Heart left ventricle (tissue), 16 donors: ENCODE measurements at regions not wholly inside any gene's neighbourhood (a gene's known extent, or its start where the extent isn't known, plus 50 kb on each side); places are given as distances from the start of the nearest gene placed in this dataset.

ENCODE experiments used
- ATAC-seq, 4 donors: fragments of 200-7000 bp; cut with Tn5 transposase; one replicate each; pipeline ENCODE4 v1.9.1; 2020 to 2022; ENCODE audit warnings: moderate library complexity in 4 of 4, mild to moderate bottlenecking in 3 of 4, moderate number of reproducible peaks in 1 of 4
- DNase-seq, 5 donors: peaks; one replicate each; pipeline ENCODE4 v3.0.0-alpha.2; 2020
- H3K27ac ChIP-seq, 12 donors: fragments of 200-600 bp; sonication (generic) in 4 of 12; one replicate each; pipeline versions ENCODE4 v1.5.0 to v1.8.0; 2016 to 2022; ENCODE audit warnings: mild to moderate bottlenecking in 2 of 12
- H3K27me3 ChIP-seq, 9 donors: fragments of 200-600 bp; sonication (generic) in 2 of 9; one replicate each; pipeline versions ENCODE4 v1.5.1 to v1.8.0; 2016 to 2022; ENCODE audit warnings: mild to moderate bottlenecking in 3 of 9
- H3K36me3 ChIP-seq, 9 donors: fragments of 200-600 bp; sonication (generic) in 2 of 9; one replicate each; pipeline versions ENCODE4 v1.5.0 to v1.8.0; 2018 to 2022; ENCODE audit warnings: mild to moderate bottlenecking in 2 of 9
- H3K4me1 ChIP-seq, 12 donors: fragments of 200-600 bp; sonication (generic) in 4 of 12; one replicate each; pipeline versions ENCODE4 v1.5.0 to v1.8.0; 2016 to 2022; ENCODE audit warnings: mild to moderate bottlenecking in 3 of 12
- H3K4me3 ChIP-seq, 12 donors: fragments of 200-600 bp; sonication (generic) in 4 of 12; one replicate each; pipeline versions ENCODE4 v1.5.0 to v1.8.0; 2017 to 2022; ENCODE audit warnings: mild to moderate bottlenecking in 9 of 12, moderate library complexity in 4 of 12
- H3K9me3 ChIP-seq, 12 donors: fragments of 200-600 bp; sonication (generic) in 4 of 12; one replicate each; pipeline versions ENCODE4 v1.5.0 to v1.8.0; 2016 to 2022; ENCODE audit warnings: mild to moderate bottlenecking in 1 of 12
- CTCF ChIP-seq, 12 donors: fragments of 200-600 bp; sonication (generic) in 4 of 12; IDR thresholded peaks; one replicate each; pipeline versions ENCODE4 v1.5.0 to v1.8.0; 2018 to 2022; ENCODE audit warnings: antibody characterized with exemption in 12 of 12, mild to moderate bottlenecking in 5 of 12
- POLR2A ChIP-seq, 2 donors: fragments of 450-650 bp; IDR thresholded peaks; one replicate each; pipeline ENCODE4 v1.6.1; 2017; ENCODE audit warnings: antibody characterized with exemption in 2 of 2, mild to moderate bottlenecking in 2 of 2, moderate library complexity in 2 of 2
- WGBS, 4 donors: extraction: QIAGEN DNeasy Blood & Tissue Kit in 2 of 4; methylation state at CpG; one replicate each; pipeline versions ENCODE4 v1.1.5 to v1.1.7; 2013 to 2018; 5-methylcytosine and 5-hydroxymethylcytosine counted together
- intact Hi-C, 10 donors: fragments of 100-400 bp; cut with DNase I; formaldehyde crosslinking; loops; one replicate each; pipeline versions ENCODE4 v1.11.1 to v1.14.2; 2022
- donor health status: ischemic (EF 13 %, LVEDD 7.1; RV severe dilation, severe dysfunction).
- donor health status: healthy with polysubstance abuse.
- donor health status: DM: no; HTN: yes; CAD: no.
- donor health status: DM: no; HTN: no; CAD: no.
- donor health status: ischemic (EF 25% LVEDD 6.9; RV normal size, moderate dysfunction).
- donor health status: ischemic (EF 25% LVEDD 5.7; RV mildly dilated, moderate dysfunction).
- donor health status: healthy.
- donor health status: DM: yes; HTN: yes; CAD: no.
- donor health status: ischemic (EF 35%, LVEDD 5.7; RV mildly dilated, moderate dysfunction).
- donor health status: nonischemic (EF 11% LVEDD 7.7; RV severe dilation, severe dysfunction).
- donor health status: DM: yes; HTN: yes; CAD: no.
- donor health status: PGD.
- donor health status: ischemic (EF 29% LVEDD 5.4; RV normal size, mild dysfunction).
- donor health status: nonischemic (EF 23%, LVEDD 6.1; RV moderate dilation, normal function).

- DNase-seq, result no peak
- intact Hi-C loops, result no loop called here
- H3K27ac ChIP-seq, result no peak overlapping the region
- WGBS, 4 donors, result 70 to 77% (median 72%) methylated on average over 2 of the region's 2 CpGs
- H3K9me3 ChIP-seq, result no peaks in the 10 kb centered on the region
- no peak for ATAC-seq
- TF ChIP-seq POLR2A (IDR thresholded peaks at IDR 0.05), result no peak
- no peak for TF ChIP-seq CTCF (IDR thresholded peaks at IDR 0.05)
- no peaks in the 10 kb centered on the region for H3K4me1 ChIP-seq
- no peaks in the 10 kb centered on the region for H3K36me3 ChIP-seq
- H3K4me3 ChIP-seq, result no peak overlapping the region
- no peaks in the 10 kb centered on the region for H3K27me3 ChIP-seq
These were observed 317.6 kb upstream of the ZNF385D start for GRCh38 chr3:22068619-22069018.

GRCh38 chr3:22088204-22088603 lies 337.2 kb upstream of the ZNF385D start:
- no peak overlapping the region for H3K4me3 ChIP-seq
- 69 to 73% (median 71%) methylated on average over 3 of the region's 3 CpGs for WGBS, 4 donors
- no peak for ATAC-seq
- no peak overlapping the region for H3K27ac ChIP-seq
- intact Hi-C loops, result no loop called here
- no peaks in the 10 kb centered on the region for H3K4me1 ChIP-seq
- no peaks in the 10 kb centered on the region for H3K36me3 ChIP-seq
- DNase-seq, result no peak
- H3K9me3 ChIP-seq, result no peaks in the 10 kb centered on the region
- TF ChIP-seq CTCF (IDR thresholded peaks at IDR 0.05), result no peak
- no peak for TF ChIP-seq POLR2A (IDR thresholded peaks at IDR 0.05)
- no peaks in the 10 kb centered on the region for H3K27me3 ChIP-seq

GRCh38 chr3:22089284-22089683 lies 338.3 kb upstream of the ZNF385D start:
- ATAC-seq (no peak), DNase-seq (no peak)
- TF ChIP-seq CTCF (IDR thresholded peaks at IDR 0.05) (peak in 9 of 12 donors; percentile 8 to 45 (median 27)), POLR2A (IDR thresholded peaks at IDR 0.05) (no peak)
- H3K27me3 ChIP-seq, result no peaks in the 10 kb centered on the region
- intact Hi-C loops, result no loop called here
- H3K4me3 ChIP-seq, result no peak overlapping the region
- no peaks in the 10 kb centered on the region for H3K36me3 ChIP-seq
- H3K4me1 ChIP-seq, result no peaks in the 10 kb centered on the region
- H3K27ac ChIP-seq, result no peak overlapping the region
- no peaks in the 10 kb centered on the region for H3K9me3 ChIP-seq
- WGBS, 4 donors, result 8 to 19% (median 15%) methylated on average over 4 of the region's 4 CpGs

DNA sequence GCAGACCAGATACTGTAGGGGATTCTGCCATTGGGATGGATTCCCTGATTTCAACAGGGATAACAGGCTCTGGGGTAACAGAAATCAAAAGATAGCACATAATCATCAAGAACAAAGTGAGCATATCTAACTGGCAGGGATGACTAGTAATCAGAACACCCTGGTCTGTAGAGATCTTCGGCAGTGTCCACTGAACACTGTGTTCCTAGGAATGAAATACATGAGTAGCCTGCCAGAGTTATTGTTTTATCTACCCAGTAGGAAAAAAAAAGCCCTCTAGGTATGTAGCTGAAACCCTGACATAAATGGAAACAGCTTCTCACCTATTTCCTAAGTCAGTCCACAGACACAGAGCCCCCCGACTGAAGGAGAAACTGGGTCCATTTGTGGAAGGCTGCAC lies 340.3 kb upstream of the ZNF385D start:
- intact Hi-C loops, result no loop called here
- no peaks in the 10 kb centered on the region for H3K4me1 ChIP-seq
- DNase-seq (no peak), ATAC-seq (peak in 1 of 4 donors; percentile 55)
- H3K27ac ChIP-seq, result no peak overlapping the region
- no peak for TF ChIP-seq POLR2A (IDR thresholded peaks at IDR 0.05)
- TF ChIP-seq CTCF (IDR thresholded peaks at IDR 0.05), result no peak
- H3K27me3 ChIP-seq, result no peaks in the 10 kb centered on the region
- 62 to 75% (median 64%) methylated on average over 2 of the region's 2 CpGs for WGBS, 4 donors
- no peaks in the 10 kb centered on the region for H3K36me3 ChIP-seq
- H3K9me3 ChIP-seq, result no peaks in the 10 kb centered on the region
- H3K4me3 ChIP-seq, result no peak overlapping the region
